ENCODE measurements at regions not wholly inside any gene's neighbourhood (a gene's known extent, or its start where the extent isn't known, plus 50 kb on each side); places are given as distances from the start of the nearest gene placed in this dataset.
A peak's percentile ranks its signal among the peaks of the same experiment; 100 is the strongest.

DNA sequence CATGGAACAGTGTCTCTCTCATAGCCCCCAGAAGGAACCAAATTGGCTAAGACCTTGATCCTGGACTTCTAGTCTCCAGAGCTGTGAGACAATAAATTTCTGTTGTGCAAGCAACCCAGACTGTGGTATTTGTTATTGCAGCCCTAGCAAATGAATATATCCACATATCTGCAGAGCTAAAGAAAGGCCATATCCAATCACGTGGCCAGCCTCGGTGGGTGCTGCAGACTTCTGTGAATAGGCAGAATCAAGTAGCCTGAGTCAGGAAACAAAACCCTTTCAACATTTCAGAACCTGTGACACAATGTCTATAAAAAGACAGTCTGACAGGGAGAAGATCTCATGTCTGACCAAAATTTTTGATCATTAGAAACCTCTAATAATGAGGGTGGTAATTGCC lies 71.0 kb upstream of the CPM start:
- DNase-seq (ENCODE audit: low read depth) = no peak
- TF ChIP-seq, protein P1, sequence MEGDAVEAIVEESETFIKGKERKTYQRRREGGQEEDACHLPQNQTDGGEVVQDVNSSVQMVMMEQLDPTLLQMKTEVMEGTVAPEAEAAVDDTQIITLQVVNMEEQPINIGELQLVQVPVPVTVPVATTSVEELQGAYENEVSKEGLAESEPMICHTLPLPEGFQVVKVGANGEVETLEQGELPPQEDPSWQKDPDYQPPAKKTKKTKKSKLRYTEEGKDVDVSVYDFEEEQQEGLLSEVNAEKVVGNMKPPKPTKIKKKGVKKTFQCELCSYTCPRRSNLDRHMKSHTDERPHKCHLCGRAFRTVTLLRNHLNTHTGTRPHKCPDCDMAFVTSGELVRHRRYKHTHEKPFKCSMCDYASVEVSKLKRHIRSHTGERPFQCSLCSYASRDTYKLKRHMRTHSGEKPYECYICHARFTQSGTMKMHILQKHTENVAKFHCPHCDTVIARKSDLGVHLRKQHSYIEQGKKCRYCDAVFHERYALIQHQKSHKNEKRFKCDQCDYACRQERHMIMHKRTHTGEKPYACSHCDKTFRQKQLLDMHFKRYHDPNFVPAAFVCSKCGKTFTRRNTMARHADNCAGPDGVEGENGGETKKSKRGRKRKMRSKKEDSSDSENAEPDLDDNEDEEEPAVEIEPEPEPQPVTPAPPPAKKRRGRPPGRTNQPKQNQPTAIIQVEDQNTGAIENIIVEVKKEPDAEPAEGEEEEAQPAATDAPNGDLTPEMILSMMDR (conservative IDR thresholded peaks at IDR 0.05; ENCODE audit: control insufficient read depth, insufficient read depth, low read depth, low read length) = no peak
- H3K4me3 ChIP-seq (ENCODE audit: control insufficient read depth, low read depth, low read length) = no peak overlapping the region

DNA sequence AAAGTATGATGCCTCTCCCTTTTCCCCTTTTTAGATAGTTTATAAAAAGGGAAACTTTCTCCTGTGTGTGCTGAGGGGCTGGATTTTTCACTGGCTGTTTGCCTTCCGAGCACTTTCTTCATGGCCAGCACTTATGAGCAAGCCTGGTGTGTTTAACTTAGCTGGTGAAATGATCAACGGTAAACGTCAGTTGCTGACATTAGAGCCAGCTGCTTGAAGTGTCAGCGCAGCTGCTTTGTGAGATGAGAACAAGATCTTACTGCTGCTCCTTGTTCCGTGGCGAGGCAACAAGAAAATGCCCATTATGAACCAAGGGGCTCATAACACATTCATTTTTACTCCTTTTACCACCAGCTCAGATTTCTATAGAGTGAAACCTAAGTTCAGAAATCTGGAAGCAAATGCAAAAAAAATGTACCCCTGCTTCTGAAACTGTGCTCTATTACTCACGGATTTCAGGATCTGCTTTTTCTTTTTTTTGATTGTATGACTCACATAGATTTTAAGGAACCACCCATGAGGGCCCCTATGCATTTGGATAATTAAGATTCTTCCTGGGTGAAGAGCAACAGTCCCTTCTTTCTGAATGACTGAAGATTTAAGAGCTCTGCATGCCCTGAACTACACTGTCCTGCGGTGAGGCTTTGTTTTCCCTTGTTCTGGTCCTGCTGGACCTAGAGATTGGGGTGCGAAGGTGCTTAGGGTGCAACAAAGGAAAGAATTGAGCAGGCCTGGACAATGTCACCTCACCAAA lies 74.3 kb upstream of the CPM start:
- DNase-seq (ENCODE audit: low read depth) = peak; percentile 94
- TF ChIP-seq, protein P1 (conservative IDR thresholded peaks at IDR 0.05; ENCODE audit: control insufficient read depth, insufficient read depth, low read depth, low read length) = no peak
- H3K4me3 ChIP-seq (ENCODE audit: control insufficient read depth, low read depth, low read length) = peak overlapping the region; percentile 39

DNA sequence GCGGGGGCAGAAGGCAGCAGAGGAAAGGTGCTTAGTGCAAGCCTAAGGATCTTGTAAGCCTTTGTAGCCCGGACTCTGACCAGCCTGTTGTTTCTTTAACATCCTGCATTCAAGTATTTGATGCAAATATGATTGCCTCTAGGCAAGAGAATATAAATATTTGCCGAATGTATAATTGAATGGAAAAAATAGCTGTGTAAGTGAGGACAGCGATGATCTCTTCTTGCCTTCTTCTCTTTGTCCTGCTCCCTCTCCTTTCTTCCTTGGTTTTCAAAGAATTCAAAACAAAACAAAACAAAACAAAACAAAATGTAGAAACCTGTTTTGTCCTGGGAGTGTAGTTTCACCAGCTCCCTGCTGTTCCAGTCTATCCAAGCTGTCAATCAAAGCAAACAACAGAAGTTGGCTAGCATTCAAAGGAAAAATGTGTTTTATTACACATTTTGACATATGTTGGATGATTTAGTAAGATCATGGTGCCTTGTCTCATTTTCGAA lies 74.9 kb upstream of the CPM start:
- DNase-seq (ENCODE audit: low read depth) = no peak
- no peak overlapping the region for H3K4me3 ChIP-seq (ENCODE audit: control insufficient read depth, low read depth, low read length)
- TF ChIP-seq, protein P1 (conservative IDR thresholded peaks at IDR 0.05; ENCODE audit: control insufficient read depth, insufficient read depth, low read depth, low read length) = no peak

DNA sequence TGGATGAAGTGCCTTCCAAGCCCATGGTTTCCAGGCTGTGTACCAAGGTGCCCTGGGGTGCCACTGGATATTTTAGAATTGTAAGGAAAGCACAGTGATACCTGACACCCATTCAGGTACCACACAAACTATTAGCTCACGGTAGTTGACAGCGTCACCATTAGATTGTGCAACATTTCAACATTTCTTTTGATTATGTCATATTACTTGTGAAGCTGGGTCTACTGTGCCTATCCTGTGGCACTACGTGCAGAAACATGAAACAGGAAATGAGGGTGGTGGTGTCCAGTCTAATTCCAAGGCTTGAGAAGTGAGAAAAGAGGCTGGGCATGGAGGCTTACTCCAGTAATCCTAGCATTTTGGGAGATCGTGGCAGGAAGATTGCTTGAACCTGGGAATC lies 75.5 kb upstream of the CPM start:
- TF ChIP-seq, protein P1 (conservative IDR thresholded peaks at IDR 0.05; ENCODE audit: control insufficient read depth, insufficient read depth, low read depth, low read length) = no peak
- peak; percentile 45 for DNase-seq (ENCODE audit: low read depth)
- H3K4me3 ChIP-seq (ENCODE audit: control insufficient read depth, low read depth, low read length) = no peak overlapping the region

DNA sequence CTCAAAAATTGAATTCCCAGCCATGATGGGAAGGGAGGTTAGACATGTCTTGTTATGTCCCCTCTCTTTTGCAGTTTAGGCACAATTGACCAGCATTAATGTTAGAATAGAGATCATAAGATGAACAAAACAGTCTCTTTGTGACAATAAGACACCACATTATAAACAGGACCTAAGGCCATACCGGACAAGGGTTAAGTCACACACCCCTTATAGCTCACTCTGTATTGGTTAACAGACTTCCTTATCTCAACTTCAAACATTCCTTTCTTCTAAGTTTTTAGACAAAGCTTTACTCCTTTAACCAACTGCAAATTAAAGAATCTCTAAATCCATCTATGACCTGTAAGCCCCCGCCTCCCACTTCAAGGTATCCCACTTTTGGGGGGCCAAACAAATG lies 81.1 kb upstream of the CPM start:
- H3K4me3 ChIP-seq (ENCODE audit: control insufficient read depth, low read depth, low read length) = no peak overlapping the region
- TF ChIP-seq, protein P1 (conservative IDR thresholded peaks at IDR 0.05; ENCODE audit: control insufficient read depth, insufficient read depth, low read depth, low read length) = no peak

DNA sequence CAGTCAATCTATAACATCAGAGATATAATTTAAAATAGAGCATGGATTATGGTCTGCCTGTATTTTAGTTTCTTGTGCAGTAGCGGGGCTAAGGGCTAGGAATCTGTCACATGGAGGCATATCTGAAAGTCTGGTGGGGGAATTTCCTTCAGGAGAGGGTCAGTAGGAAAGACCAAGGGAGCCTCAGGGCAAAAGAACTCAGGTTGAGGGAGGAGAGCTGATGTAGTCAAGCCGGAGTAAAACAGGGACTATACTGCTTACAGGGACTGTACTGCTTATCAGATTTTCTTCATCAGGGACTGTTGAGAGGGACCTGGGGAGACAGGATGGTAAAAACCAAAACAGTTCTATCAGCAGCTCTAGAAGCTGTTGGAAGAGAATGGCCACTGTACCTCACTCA lies 82.0 kb upstream of the CPM start:
- H3K4me3 ChIP-seq (ENCODE audit: control insufficient read depth, low read depth, low read length) = no peak overlapping the region
- DNase-seq (ENCODE audit: low read depth) = no peak
- TF ChIP-seq, protein P1 (conservative IDR thresholded peaks at IDR 0.05; ENCODE audit: control insufficient read depth, insufficient read depth, low read depth, low read length) = no peak

More for the DNA sequence above, 81.1 kb upstream of the CPM start:
- DNase-seq (ENCODE audit: low read depth) = no peak
